HG03064 (cell line): ENCODE measurements at regions not wholly inside any gene's neighbourhood (a gene's known extent, or its start where the extent isn't known, plus 50 kb on each side); places are given as distances from the start of the nearest gene placed in this dataset.
A peak's percentile ranks its signal among the peaks of the same experiment; 100 is the strongest.

Source experiments
- ATAC-seq: cut with Tn5 transposase; IDR thresholded peaks from one replicate; pipeline ENCODE4 v1.9.1; 2021; ENCODE audit warnings: low read depth; ENCODE audit not compliant: unreplicated experiment

DNA sequence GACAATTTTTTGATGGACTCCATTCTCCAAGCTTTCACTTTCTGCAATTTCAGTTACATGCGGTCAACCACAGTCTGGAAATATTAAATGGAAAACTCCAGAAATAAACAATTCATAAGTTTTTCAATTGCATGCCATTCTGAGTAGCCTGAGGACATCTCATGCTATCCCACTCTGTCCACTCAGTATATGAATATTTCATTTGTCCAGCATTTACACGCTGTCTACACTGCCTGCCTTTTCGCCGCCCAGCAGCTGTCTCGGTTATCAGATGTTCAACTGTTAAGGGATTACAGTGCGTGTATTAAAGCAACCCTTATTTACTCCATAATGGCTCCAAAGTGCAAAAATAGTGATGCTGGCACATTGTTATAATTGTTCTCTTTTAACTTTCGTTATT lies 116.3 kb downstream of the ADSS2 start:
- ATAC-seq, result no peak

DNA sequence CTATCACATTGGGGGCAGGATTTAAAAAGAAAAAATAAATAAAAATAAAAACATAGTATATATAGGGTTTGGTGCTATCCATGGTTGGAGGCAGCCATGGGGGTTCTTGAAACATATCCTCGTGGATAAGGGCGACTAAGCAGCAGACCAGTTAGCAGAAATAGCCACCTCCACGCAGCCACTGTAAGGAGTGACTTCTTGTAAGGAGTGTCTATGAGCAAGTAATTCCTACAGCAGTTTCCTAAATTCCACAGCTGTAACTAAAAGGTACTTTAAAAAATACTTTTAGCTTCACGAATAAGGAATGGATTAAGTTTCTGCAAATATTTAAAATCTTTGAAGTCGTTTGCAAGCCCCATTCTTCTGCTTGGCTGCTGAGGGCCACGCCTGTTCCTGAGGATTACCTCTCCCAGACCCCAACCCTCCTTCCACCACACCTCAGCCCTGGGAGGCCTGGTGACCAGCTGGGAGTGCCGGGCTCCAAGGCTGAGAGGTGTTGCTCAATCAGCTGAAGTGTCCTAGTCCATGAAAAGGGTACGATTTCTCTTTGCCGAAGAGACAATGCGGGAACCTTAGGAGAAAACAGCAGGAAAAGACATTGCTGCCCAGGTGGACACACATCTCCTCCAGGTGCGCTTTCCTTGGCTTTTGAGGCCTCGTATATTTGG lies 115.3 kb downstream of the ADSS2 start:
- no peak for ATAC-seq

DNA sequence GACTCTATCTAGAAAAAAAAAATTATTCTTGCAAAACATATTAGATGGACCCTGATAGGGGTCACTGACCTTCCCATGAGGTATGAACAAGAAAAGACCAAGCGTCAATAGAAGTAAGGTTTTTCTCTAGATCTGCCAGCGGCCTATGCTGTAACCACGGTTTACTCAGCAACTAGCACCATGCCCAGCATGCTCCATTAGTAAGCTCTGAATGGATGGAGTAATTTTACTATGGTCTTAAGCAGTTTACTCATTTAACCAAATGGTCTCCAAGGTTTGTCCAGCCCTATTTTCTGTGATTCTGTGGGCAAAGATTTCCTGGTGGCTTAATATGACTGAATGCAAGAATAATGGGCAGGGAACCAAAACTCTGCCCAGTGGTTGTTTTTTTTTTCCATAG lies 113.9 kb downstream of the ADSS2 start:
- ATAC-seq, result no peak

DNA sequence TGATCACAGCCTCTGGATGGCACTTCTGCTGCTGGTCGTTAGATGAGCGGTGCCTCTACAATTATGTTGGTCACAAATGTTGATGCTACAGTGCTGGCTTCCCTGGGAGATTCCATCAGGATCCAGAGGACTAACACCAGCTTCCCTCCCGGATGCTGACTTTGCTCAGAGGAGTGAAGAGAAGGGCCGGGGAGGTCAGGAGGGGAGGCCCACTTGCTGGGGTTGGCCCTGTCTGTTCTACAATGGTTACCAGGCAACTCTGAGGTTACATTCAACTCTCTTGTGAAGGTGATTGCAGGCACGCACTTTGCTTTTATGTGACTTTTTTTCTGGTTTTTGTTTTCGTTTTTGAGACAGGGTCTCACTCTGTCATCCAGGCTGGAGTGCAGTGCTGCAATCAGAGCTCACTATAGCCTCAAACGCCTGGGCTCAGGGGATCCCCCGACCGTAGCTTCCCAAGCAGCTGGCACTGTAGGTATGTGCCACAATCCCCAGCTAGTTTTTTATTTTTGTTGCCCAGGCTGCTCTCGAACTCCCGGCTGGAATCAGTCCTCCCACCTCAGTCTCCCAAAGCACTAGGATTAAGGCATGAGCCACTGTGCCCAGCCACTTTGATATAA lies 112.5 kb downstream of the ADSS2 start:
- no peak for ATAC-seq

DNA sequence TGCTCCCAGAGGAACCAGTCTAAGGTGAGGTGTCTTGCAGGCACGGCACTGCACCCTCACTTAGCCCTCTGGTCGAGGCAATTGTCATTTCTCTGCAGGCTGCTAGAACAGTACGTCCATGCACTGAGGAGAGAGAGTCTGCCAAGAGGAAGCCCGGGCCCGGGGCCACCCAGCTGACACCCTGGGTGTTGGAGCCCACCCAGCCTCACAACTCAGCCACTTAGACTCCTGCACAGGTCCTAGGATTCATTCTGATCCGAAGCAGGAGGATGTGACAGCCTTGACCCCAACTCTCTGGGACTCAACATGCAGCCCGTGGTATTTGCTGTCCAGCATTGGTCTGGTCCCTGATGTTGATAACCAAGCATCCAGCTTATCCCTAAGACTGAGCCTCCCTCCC lies 111.9 kb downstream of the ADSS2 start:
- ATAC-seq, result no peak

DNA sequence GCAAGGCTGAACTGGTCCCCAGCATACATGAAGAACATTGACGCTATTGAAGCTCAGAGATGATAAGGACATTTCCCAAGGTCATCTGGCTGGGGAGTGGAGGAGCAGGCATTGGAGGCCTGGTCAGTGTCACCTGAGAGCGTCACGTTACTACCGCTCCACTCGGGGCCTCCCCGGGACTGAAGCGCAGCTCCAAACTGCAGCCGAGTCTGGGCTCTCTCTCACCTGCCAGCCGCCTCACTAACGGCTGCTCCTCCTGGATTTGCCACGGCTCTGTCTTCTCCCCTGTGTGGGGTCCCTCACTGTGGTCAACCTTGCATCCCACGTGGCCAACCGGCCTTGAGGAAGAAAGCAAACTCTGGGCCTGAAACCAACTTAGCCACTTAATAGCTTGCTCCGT lies 111.3 kb downstream of the ADSS2 start:
- no peak for ATAC-seq

DNA sequence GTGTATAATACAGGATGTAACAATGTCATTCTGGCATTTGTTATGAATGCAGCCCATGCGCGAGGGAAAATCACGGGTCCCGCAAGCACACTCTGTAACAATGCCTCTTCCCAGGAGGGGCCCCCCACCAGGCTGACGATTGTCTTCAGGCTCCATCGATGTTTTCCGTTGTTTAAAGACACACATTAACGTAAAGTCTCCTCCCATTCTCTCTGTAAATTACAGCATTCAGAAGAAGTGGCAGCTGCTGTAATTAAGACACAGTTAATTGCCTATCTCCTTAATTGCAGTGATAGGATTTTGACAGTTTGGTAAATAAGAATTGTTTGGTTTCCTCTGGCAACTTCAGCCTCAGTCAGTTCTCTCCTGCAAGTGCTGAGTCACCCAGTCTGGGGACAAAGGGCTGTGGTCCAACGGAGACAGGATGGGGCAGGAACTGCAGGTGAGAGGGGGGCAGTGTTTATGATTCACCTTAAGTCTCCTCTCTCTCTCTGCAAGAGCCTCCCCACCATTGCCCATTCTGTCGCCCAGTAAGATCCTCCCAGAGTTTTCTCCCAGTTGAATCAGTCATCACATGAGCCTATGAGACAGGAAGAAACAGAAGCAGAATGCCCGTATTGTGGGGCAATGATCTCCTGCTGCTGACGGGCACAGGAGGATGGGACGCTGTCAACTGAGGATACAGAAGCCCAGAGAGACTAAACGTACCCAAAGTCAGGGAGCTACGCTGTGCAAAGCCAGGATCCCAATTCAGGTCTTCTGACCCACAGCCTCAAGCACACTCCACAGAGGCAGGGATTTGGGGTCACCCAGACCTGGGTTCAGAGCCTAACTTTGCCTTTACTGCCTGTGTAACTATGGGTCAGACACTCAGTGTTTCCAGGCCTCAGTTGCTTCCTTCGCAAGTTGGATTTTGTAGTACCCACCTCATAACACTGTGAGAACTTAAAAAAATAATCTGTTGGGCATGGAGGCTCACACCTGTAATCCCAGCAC lies 110.0 kb downstream of the ADSS2 start:
- no peak for ATAC-seq

DNA sequence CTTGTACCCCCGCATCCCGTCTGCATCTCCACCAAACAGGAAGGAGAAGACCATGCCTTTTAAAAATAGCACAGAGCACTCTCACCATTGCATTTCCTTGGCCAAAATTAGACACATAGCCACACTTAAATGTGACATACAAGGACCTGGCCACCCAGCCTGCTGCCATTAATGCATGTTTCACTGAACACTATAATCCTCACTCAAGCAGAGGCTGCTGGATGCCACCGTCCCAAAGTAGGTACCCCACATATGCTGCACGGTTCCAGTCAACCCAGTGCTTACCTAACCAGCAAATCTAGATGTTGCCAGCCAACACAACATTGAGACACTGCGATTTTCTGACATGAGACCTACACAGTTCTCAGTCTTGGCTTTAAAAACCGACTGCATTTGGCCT lies 107.7 kb downstream of the ADSS2 start:
- ATAC-seq, result no peak

DNA sequence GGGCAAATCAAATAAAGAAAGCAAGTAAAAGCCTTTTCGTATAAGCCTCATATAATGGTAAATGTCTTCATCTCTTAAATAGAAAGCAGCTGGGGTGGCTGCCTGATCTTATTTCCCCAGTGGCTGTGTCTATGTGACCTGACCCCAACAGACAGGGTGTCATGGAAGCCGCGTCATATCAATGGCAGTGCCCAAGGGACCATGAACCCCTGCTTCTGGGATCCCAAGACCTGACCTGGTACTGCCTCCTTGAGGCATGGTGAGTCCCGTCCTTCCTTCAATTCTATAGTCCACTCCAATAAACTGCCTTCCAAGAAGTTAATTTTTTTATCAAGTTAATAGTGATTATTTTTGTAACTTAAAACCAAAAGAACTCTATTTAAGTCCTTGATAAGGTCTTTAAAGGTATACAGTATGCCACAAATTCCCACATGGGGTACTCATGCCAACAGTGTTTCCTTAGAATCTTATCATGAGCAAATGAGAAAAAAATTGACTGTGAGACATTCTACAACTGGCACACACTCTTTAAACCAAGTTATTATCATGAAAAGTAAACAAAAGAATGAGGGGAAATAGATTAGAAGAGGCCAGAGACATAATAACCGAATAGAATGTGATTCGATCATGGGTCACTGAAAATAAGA lies 104.6 kb downstream of the ADSS2 start:
- ATAC-seq, result no peak

DNA sequence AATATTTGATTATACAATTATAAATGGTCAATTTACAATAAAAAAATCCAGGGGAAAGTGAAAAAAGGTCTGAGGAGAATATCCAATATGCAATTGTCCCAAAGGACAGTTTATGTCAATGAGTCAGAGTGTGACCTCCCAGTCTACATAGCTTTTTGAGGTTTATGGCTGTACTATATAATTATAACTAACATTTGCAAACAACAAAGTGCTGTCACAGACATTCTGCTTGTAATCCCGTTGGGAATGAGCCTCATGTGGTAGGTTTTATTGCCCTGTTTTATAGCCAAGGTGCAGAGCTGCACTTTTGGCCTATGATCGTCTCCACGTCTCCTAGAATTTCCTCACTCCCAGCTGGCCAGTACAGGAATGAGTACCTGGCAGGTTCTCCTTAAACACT lies 103.8 kb downstream of the ADSS2 start:
- ATAC-seq, result no peak

DNA sequence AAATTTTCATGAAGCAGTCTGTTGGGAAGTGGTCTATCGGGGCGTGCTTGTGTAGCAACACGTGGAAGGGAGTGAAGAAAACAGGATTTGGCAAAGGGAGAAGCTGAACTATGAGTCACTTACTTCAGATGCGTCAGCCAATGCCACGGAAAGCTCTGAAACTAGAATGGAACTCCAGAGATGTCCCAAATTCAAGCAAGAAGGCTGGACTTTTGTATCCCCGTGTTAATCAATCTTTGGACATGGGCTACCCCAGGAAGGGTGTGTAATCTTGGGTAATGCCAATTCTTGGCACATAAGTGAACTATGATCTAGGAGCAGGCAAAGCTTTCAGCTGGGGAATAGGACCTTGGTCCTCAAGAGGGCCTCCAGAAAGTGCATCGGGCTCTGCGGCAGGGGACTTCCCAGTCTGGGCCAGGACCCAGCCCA lies 102.6 kb downstream of the ADSS2 start:
- no peak for ATAC-seq

DNA sequence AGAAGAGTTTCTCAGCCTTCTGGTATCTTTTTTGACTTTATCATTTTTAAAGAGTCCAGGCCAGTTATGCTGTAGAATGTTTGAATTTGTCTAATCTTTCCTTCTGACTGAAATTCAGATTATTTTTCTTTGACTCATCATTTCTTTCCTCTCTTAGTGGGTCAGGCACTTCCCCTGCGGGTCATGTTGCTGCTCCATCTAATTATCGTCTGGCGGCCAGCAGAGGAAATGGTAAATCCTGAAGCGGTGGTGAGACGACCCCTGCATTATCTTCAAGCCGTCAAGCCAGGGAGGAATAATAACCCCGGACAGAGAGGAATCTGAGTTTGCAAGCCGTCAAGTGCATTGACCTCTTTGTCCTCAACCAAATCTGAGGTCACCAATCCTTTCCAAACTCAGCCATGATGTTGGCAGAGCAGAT lies 102.1 kb downstream of the ADSS2 start:
- no peak for ATAC-seq

DNA sequence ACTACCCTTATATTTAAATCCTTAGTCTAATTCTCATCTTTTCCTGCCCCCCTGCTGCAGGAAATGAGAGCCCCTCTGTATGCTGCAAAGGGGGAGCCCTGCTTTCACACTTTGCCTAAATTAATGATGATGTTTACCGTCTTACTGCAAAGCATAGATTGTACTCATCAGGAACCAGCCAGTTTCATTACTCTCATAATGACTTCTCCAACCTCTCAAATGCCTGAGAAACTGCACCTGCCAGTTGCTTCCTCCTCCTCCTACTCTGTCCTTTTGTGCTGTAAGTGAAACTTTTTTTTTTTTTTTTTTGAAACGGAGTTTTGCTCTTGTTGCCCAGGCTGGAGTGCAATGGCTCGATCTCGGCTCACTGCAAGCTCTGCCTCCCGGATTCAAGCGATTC lies 101.7 kb downstream of the ADSS2 start:
- ATAC-seq, result peak; percentile 83

DNA sequence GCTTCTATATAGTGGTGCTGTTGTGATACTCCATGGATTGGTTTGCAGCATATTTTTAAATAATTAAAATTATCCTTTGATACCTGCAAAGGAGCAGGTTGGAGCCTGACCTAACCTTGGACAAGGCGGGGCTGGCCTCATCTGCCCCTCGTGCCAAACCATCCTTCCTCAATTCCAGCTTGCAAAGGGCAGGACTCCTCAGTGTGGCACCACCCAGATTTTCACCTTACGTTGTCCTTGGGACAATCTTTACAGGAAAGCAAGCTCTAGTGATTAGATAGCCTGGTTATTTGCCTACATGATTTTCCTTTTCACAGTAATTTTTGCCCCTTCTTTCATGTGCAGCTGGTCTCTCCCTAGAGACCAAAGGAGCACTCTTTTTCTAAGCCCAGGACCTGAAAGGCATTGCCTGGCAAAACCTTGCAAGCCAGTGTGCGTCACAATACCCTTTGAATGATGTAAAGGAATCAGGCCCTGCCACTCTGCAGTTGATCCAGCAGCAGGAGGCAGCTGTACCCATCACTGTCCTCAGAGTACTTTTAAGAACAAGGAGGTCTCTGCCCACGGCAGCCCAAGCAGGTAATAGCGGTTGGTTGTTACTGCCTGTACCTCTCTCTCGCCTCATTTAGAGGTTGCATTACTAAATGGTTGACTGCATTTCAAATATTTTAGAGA lies 99.4 kb downstream of the ADSS2 start:
- no peak for ATAC-seq

DNA sequence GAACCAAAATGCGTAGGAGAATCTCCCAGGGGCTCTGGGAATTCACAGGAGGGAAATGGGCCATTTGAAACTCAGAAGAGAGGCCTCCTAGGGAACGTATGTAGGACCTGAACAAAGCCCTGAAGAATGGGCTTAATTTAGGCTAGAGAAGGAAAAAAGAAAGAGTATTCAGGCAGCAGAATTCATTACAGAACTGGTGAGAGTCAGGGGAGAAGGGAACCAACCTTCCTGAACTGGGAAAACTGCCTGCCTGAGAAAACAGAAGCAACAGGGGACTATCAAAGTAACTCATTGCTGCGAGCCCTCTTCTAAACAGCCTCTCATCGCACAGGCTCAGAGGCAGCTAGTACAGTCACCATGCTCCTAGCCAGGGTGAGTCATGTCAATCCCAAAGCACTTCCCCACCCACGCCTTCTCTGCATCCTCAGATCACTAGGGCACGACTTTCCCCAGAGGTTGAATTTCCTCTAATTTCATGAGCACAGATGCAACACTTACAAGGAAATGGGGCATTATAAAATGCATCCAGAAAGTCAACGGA lies 98.1 kb downstream of the ADSS2 start:
- ATAC-seq, result no peak

DNA sequence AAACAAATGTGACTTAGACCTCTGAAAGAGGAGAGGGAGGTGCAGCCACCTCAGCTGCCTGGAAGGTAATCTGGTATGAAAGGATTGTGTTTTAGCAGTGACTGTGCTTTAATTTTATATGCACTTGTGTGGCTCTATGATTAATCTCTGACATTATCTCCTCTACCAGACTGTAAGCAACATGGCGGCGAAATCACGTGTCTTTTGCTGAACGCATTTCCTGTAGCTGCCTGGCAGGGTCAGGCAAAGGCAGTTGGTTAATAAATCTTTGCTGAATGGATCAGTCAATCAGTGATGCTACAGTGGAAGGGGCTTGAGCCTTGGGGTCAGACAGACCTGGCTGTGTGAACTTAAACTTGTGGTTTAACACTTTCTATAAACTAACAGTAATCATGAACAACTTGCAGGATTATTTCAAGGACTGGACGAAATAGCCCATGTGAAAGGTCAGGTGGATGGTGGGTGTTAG lies 96.9 kb downstream of the ADSS2 start:
- ATAC-seq, result no peak

DNA sequence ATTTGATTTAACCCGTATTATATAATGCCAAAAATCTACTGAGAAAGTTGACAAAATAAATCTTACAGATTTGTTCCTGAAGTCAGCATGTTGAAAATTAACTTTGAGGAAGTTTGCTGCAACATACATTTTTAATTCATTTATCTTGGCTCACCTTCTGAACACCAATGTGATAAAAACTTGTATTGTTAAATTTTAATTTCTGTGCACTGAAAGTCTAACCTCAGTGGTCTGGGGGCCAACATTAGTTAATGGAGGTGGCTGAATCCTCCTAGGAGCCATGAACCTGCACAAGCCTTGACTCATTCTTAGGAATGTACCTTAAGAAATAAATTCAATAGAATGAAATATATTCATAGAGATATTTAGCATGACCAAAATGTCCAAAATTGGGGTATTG lies 95.3 kb downstream of the ADSS2 start:
- no peak for ATAC-seq
